ENCODE measurements at regions not wholly inside any gene's neighbourhood (a gene's known extent, or its start where the extent isn't known, plus 50 kb on each side); places are given as distances from the start of the nearest gene placed in this dataset.

- Histone ChIP-seq H3K9ac (ENCODE audit: extremely low read depth, low read length, poor library complexity, severe bottlenecking) (no peak overlapping the region), H3K4me3 (ENCODE audit: low read length) (no peak overlapping the region), H3K36me3 (ENCODE audit: control insufficient read depth, insufficient read depth, low read length) (no peaks in the 10 kb centered on the region), H3K27me3 (ENCODE audit: control insufficient read depth, insufficient read depth, low read length, poor library complexity, severe bottlenecking) (peaks cover 4% of the 10 kb centered on the region), H3K27ac (ENCODE audit: low read depth, low read length) (no peak overlapping the region), H3K9me3 (ENCODE audit: control insufficient read depth, low read length) (no peaks in the 10 kb centered on the region), H3K4me1 (ENCODE audit: control insufficient read depth, insufficient read depth, low read length) (peaks cover 10% of the 10 kb centered on the region)
- H3K36me3 Mint-ChIP-seq (ENCODE audit: low read depth), result no peaks in the 10 kb centered on the region
- peaks cover 21% of the 10 kb centered on the region for H3K4me1 Mint-ChIP-seq
- peak; percentile 51 for DNase-seq
- H3K27me3 Mint-ChIP-seq (ENCODE audit: insufficient read depth), result peaks cover 1% of the 10 kb centered on the region
- H3K4me3 Mint-ChIP-seq, result no peak overlapping the region
- no peak overlapping the region for H3K27ac Mint-ChIP-seq
- TF ChIP-seq CTCF (conservative IDR thresholded peaks at IDR 0.05), result no peak
- H3K9me3 Mint-ChIP-seq, result no peaks in the 10 kb centered on the region
- WGBS, 2 experiments (ENCODE audit: insufficient coverage in 1 of 2, insufficient read length in 1 of 2), result 68 to 76% methylated on average over 7 to 11 of the region's 11 CpGs
Measured at GRCh38 chr16:86048221-86048620, 149.3 kb downstream of the IRF8 start.

DNA sequence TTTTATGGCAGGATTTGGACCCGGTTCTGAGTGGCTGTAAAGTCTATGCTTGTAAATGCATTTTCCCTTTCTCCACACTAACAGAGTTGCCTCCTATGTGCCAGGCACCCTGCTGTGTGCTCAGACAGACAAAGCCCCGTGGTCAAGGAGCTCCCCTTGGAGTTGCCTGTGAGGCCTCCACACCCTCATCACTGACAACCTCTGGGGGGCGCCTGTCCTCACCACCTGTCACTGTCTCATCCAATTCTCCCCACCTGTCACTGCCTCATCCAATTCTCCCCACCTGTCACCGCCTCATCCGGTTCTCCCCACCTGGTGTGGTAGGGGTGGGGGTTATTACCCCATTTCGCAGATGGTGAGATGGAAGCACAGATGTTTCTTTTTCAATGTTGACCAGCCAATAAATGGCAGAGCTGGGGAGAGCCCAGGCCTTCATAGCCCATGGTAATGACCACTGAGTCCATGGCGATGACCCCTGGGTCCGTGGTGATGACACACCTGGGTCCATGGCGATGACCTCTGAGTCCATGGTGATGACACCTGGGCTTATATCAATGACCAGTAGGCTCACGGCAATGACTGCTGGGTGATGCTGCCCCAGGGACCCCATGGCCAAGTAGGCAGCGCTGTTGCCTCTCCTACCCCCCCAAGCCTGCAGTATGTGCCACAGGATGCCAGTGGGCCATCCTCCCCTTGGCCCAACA lies 150.1 kb downstream of the IRF8 start:
- Histone ChIP-seq H3K36me3 (ENCODE audit: control insufficient read depth, insufficient read depth, low read length) (no peaks in the 10 kb centered on the region), H3K27ac (ENCODE audit: low read depth, low read length) (no peak overlapping the region), H3K9me3 (ENCODE audit: control insufficient read depth, low read length) (no peaks in the 10 kb centered on the region), H3K4me1 (ENCODE audit: control insufficient read depth, insufficient read depth, low read length) (peaks cover 10% of the 10 kb centered on the region), H3K9ac (ENCODE audit: extremely low read depth, low read length, poor library complexity, severe bottlenecking) (no peak overlapping the region), H3K27me3 (ENCODE audit: control insufficient read depth, insufficient read depth, low read length, poor library complexity, severe bottlenecking) (peaks cover 4% of the 10 kb centered on the region), H3K4me3 (ENCODE audit: low read length) (no peak overlapping the region)
- peak; percentile 55 for TF ChIP-seq CTCF (conservative IDR thresholded peaks at IDR 0.05)
- Mint-ChIP-seq H3K9me3 (no peaks in the 10 kb centered on the region), H3K36me3 (ENCODE audit: low read depth) (no peaks in the 10 kb centered on the region), H3K4me1 (peaks cover 21% of the 10 kb centered on the region), H3K27me3 (ENCODE audit: insufficient read depth) (no peaks in the 10 kb centered on the region), H3K4me3 (no peak overlapping the region), H3K27ac (no peak overlapping the region)
- DNase-seq, result peak; percentile 70
- WGBS, 2 experiments (ENCODE audit: insufficient coverage in 1 of 2, insufficient read length in 1 of 2), result 59 to 80% methylated on average over 4 to 11 of the region's 11 CpGs

DNA sequence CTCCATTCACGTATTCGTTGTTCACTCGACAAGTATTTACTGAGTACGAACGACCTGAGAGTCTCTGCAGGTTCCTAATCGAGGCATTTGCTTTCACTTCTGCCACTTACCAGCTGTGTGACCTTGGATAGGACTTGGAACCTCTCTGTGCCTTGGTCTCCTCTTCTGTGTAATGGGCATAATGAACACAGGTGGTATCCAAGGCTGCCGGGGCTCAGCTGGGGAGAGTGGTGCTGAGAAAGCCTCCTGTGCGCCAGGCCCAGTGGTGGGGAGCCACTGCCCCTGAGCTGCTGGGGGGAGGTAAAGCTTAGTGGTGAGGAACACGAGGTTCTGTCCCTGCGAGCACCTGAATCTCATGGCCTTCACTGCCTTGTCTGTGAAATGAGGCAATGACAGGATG lies 150.7 kb downstream of the IRF8 start:
- Mint-ChIP-seq H3K4me3 (no peak overlapping the region), H3K27me3 (ENCODE audit: insufficient read depth) (no peaks in the 10 kb centered on the region), H3K9me3 (no peaks in the 10 kb centered on the region), H3K36me3 (ENCODE audit: low read depth) (no peaks in the 10 kb centered on the region), H3K4me1 (peaks cover 21% of the 10 kb centered on the region), H3K27ac (no peak overlapping the region)
- WGBS, 2 experiments (ENCODE audit: insufficient coverage in 1 of 2, insufficient read length in 1 of 2), result 90 to 96% methylated on average over 9 to 10 of the region's 10 CpGs
- H3K4me1 ChIP-seq (ENCODE audit: control insufficient read depth, insufficient read depth, low read length), result peaks cover 10% of the 10 kb centered on the region
- no peak for TF ChIP-seq CTCF (conservative IDR thresholded peaks at IDR 0.05)
- no peak overlapping the region for H3K27ac ChIP-seq (ENCODE audit: low read depth, low read length)
- H3K9ac ChIP-seq (ENCODE audit: extremely low read depth, low read length, poor library complexity, severe bottlenecking), result no peak overlapping the region
- DNase-seq, result no peak
- H3K27me3 ChIP-seq (ENCODE audit: control insufficient read depth, insufficient read depth, low read length, poor library complexity, severe bottlenecking), result peaks cover 1% of the 10 kb centered on the region
- no peaks in the 10 kb centered on the region for H3K9me3 ChIP-seq (ENCODE audit: control insufficient read depth, low read length)
- no peaks in the 10 kb centered on the region for H3K36me3 ChIP-seq (ENCODE audit: control insufficient read depth, insufficient read depth, low read length)
- no peak overlapping the region for H3K4me3 ChIP-seq (ENCODE audit: low read length)

Data from endodermal cell (in vitro differentiated cells).